ENCODE measurements at regions not wholly inside any gene's neighbourhood (a gene's known extent, or its start where the extent isn't known, plus 50 kb on each side); places are given as distances from the start of the nearest gene placed in this dataset.
"Not testable (repeated sequence)": the region's sequence is repeated elsewhere in the genome, so short reads cannot be mapped to it uniquely, and the experiment has no call there.

DNA sequence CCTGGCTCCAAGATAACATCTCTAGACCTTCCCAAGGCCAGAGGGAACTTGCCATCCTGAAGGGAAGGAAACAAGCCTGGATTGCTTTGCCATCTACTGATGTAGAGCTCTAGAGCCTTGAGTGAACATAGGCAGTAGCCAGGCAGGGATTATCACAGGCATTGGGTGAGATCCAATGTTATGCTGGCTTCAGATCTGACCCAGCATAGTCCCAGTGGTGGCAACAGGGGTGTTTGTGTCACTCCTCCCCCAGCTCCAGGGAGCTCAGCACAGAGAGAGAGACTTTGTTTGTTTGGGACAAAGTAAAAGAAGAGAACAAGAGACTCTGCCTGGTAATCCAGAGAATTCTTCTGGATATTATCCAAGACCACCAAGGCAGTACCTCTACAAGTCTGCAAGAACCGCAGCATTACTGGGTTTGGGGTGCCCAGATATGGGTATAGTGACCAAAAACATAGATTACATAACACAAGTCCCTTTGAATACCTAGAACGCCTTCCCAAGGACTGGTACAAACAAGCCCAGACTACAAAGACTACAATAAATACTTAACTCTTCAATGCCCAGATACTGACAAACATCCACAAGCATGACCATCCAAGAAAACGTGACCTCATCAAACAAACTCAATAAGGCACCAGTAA lies 137.6 kb upstream of the DAPK1 start:
- no peaks in the 10 kb centered on the region for H3K9me3 ChIP-seq

DNA sequence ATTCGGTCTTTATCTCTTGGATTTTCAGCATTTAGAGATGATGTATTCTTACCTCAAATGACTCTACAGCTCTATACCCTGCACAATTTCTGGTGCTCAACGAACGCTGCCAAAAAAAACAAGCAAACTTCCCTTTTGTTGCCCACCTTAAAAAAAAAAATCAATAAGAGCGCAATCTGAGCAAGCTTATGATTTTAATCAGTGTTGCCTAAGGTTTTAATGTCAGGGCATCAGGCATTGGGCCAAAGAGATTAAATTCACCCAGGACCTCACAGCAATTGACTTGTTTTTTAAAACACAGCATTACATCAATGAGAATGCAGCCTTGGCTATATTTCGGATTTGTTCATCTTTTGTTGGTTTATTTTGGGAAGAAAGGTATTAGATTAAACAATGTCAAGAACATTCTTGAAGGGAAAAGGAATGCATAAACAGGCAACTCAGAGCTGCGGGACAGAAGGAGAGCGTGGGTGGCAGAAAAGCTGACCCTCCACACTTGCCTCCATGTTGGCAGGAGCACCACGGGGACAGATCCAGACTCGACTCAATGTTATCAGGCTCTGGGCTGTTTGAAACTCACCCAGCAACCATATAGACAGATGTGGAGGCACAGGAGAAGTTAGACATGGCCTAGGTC lies 127.5 kb upstream of the DAPK1 start:
- Histone ChIP-seq H3K9me3 (no peaks in the 10 kb centered on the region), H3K4me1 (no peaks in the 10 kb centered on the region), H3K27me3 (no peaks in the 10 kb centered on the region), H3K4me3 (no peak overlapping the region), H3K27ac (no peak overlapping the region), H3K36me3 (no peaks in the 10 kb centered on the region)
- intact Hi-C loops (cut with DNase I; ENCODE audit: low total_unique reads), result no loop called here
- DNase-seq, result no peak
- TF ChIP-seq, protein P1, sequence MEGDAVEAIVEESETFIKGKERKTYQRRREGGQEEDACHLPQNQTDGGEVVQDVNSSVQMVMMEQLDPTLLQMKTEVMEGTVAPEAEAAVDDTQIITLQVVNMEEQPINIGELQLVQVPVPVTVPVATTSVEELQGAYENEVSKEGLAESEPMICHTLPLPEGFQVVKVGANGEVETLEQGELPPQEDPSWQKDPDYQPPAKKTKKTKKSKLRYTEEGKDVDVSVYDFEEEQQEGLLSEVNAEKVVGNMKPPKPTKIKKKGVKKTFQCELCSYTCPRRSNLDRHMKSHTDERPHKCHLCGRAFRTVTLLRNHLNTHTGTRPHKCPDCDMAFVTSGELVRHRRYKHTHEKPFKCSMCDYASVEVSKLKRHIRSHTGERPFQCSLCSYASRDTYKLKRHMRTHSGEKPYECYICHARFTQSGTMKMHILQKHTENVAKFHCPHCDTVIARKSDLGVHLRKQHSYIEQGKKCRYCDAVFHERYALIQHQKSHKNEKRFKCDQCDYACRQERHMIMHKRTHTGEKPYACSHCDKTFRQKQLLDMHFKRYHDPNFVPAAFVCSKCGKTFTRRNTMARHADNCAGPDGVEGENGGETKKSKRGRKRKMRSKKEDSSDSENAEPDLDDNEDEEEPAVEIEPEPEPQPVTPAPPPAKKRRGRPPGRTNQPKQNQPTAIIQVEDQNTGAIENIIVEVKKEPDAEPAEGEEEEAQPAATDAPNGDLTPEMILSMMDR (IDR thresholded peaks at IDR 0.05), result no peak
- TF ChIP-seq POLR2A (IDR thresholded peaks at IDR 0.05), result no peak

More for the DNA sequence above, 137.6 kb upstream of the DAPK1 start:
- TF ChIP-seq, protein P1 (IDR thresholded peaks at IDR 0.05), result no peak
- TF ChIP-seq POLR2A (IDR thresholded peaks at IDR 0.05), result no peak
- Histone ChIP-seq H3K36me3 (no peaks in the 10 kb centered on the region), H3K27ac (no peak overlapping the region), H3K4me1 (no peaks in the 10 kb centered on the region), H3K27me3 (no peaks in the 10 kb centered on the region), H3K4me3 (no peak overlapping the region)
- intact Hi-C loops (cut with DNase I; ENCODE audit: low total_unique reads), result no loop called here
- DNase-seq, result no peak

DNA sequence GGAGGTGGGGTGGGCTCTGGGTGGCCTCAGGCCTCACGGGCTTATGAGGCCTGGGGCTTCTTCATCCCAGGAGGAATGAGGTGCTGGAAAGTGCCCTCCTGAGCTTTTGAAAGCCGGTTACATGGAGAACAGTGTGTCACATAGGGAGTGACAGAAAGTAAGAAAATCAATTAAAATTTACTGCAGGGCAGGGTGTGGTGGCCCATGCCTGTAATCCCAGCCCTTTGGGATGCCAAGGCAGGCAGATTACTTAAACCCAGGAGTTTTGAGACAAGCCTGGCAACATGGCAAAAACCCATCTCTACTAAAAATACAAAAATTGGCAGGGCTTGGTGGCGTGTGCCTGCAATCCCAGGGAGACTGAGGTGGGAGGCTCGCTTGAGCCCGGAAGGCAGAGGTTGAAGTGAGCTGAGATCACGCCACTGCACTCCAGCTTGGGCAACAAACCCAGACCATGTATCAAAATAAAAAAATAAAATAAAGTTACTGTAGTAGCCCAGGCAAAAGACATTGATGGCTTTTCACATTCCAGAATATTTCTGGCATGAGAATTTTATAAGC lies 125.8 kb upstream of the DAPK1 start:
- no peak for DNase-seq
- Histone ChIP-seq H3K36me3 (no peaks in the 10 kb centered on the region), H3K27ac (no peak overlapping the region), H3K27me3 (no peaks in the 10 kb centered on the region), H3K4me3 (no peak overlapping the region), H3K4me1 (no peaks in the 10 kb centered on the region), H3K9me3 (no peaks in the 10 kb centered on the region)
- no peak for TF ChIP-seq POLR2A (IDR thresholded peaks at IDR 0.05)
- TF ChIP-seq, protein P1 (IDR thresholded peaks at IDR 0.05), result no peak
- intact Hi-C loops (cut with DNase I; ENCODE audit: low total_unique reads), result no loop called here

DNA sequence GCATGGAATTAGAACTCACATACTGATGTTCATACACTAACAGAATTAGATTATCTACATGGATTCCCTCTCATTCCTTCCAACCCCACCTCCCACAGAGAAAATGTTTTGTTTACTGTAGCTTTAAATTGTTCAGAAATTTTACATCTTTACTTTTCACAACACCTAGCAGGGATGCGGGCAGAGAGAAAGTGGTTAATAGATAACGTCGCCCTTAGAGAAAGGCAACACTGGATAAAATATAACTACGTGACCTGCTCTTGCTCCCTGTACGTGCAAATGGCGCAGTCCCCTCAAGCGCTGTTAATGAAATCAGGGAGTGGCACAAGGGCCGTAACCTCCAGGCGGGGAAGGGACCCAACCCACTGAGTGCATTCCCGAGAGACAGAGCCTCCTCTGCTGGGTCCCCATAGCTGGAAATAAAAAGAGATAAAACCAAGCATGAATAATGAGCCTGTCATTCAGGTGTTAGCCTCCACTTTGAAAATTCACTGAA lies 125.3 kb upstream of the DAPK1 start:
- TF ChIP-seq, protein P1 (IDR thresholded peaks at IDR 0.05), result no peak
- no peak for TF ChIP-seq POLR2A (IDR thresholded peaks at IDR 0.05)
- no peak for DNase-seq
- no peaks in the 10 kb centered on the region for H3K27me3 ChIP-seq
- H3K36me3 ChIP-seq, result no peaks in the 10 kb centered on the region
- H3K4me1 ChIP-seq, result no peaks in the 10 kb centered on the region
- no peaks in the 10 kb centered on the region for H3K9me3 ChIP-seq
- intact Hi-C loops (cut with DNase I; ENCODE audit: low total_unique reads), result no loop called here
- no peak overlapping the region for H3K4me3 ChIP-seq
- no peak overlapping the region for H3K27ac ChIP-seq

DNA sequence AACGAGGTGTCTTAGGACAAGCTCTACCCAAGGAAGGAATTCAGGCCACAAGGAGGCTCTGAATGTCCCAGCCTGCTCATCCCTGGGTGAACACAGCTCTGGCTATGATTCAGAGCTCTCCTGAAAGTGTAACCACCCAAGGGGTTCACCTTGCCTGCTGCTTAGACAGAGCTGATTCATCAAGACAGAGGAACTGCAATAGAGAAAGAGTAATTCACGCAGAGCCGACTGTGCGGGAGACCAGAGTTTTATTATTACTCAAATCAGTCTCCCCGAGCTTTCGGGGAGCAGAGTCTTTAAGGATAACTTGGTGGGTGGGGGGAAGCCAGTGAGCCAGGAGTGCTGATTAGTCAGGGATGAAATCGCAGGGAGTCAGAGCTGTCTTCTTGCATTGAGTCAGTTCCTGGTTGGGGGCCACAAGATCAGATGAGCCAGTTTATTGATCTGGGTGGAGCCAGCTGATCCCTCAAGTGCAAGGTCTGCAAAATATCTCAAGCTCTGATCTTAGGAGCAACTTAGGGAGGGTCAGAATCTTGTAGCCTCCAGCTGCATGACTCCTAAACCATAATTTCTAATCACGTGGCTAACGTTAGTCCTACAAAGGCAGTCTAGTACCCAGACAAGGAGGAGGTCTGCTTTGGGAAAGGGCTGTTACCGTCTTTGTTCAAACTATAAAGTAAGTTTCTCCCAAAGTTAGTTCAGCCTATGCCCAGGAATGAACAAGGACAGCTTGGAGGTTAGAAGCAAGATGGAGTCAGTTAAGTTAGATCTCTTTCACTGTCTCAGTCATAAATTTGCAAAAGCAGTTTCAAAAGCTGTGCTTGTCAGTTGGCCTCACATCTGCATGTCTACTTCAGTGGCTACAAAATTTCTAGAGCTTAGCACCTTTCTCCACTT lies 123.4 kb upstream of the DAPK1 start:
- H3K4me1 ChIP-seq; H3K36me3 ChIP-seq; DNase-seq; H3K4me3 ChIP-seq; H3K27me3 ChIP-seq; intact Hi-C loops (cut with DNase I; ENCODE audit: low total_unique reads); H3K9me3 ChIP-seq; H3K27ac ChIP-seq: not testable (repeated sequence)
